ENCODE measurements at regions not wholly inside any gene's neighbourhood (a gene's known extent, or its start where the extent isn't known, plus 50 kb on each side); places are given as distances from the start of the nearest gene placed in this dataset.

GRCh38 chr2:158002079-158002478 lies 99.6 kb upstream of the UPP2 start:
- no peak for DNase-seq (ENCODE audit: low spot score)
- TF ChIP-seq CTCF (IDR thresholded peaks at IDR 0.05; ENCODE audit: poor library complexity, severe bottlenecking), result no peak
- no peaks in the 10 kb centered on the region for H3K36me3 ChIP-seq (ENCODE audit: low read depth)
- no peak overlapping the region for H3K27ac ChIP-seq (ENCODE audit: poor library complexity, severe bottlenecking)
- no peak for ATAC-seq (ENCODE audit: low read depth)
- no peaks in the 10 kb centered on the region for H3K27me3 ChIP-seq (ENCODE audit: insufficient read depth, poor library complexity, severe bottlenecking)
- no peaks in the 10 kb centered on the region for H3K4me1 ChIP-seq (ENCODE audit: insufficient read depth, poor library complexity, severe bottlenecking)
- no peak overlapping the region for H3K4me3 ChIP-seq (ENCODE audit: severe bottlenecking)
- no peaks in the 10 kb centered on the region for H3K9me3 ChIP-seq (ENCODE audit: severe bottlenecking)

GRCh38 chr2:157996799-157997198 lies 104.9 kb upstream of the UPP2 start:
- no peak for TF ChIP-seq CTCF (IDR thresholded peaks at IDR 0.05; ENCODE audit: poor library complexity, severe bottlenecking)

GRCh38 chr2:157995117-157995516 lies 106.6 kb upstream of the UPP2 start:
- DNase-seq (ENCODE audit: low spot score), result no peak
- Histone ChIP-seq H3K27me3 (ENCODE audit: insufficient read depth, poor library complexity, severe bottlenecking) (no peaks in the 10 kb centered on the region), H3K9me3 (ENCODE audit: severe bottlenecking) (no peaks in the 10 kb centered on the region), H3K27ac (ENCODE audit: poor library complexity, severe bottlenecking) (no peak overlapping the region), H3K4me3 (ENCODE audit: severe bottlenecking) (no peak overlapping the region), H3K4me1 (ENCODE audit: insufficient read depth, poor library complexity, severe bottlenecking) (no peaks in the 10 kb centered on the region), H3K36me3 (ENCODE audit: low read depth) (no peaks in the 10 kb centered on the region)
- ATAC-seq (ENCODE audit: low read depth), result no peak
- no peak for TF ChIP-seq CTCF (IDR thresholded peaks at IDR 0.05; ENCODE audit: poor library complexity, severe bottlenecking)

More at GRCh38 chr2:157996799-157997198, 104.9 kb upstream of the UPP2 start:
- no peaks in the 10 kb centered on the region for H3K27me3 ChIP-seq (ENCODE audit: insufficient read depth, poor library complexity, severe bottlenecking)
- H3K27ac ChIP-seq (ENCODE audit: poor library complexity, severe bottlenecking), result no peak overlapping the region
- H3K9me3 ChIP-seq (ENCODE audit: severe bottlenecking), result no peaks in the 10 kb centered on the region
- H3K4me1 ChIP-seq (ENCODE audit: insufficient read depth, poor library complexity, severe bottlenecking), result no peaks in the 10 kb centered on the region
- no peak overlapping the region for H3K4me3 ChIP-seq (ENCODE audit: severe bottlenecking)
- ATAC-seq (ENCODE audit: low read depth) (no peak), DNase-seq (ENCODE audit: low spot score) (no peak)
- H3K36me3 ChIP-seq (ENCODE audit: low read depth), result no peaks in the 10 kb centered on the region

- no peak for TF ChIP-seq CTCF (IDR thresholded peaks at IDR 0.05; ENCODE audit: poor library complexity, severe bottlenecking)
- Histone ChIP-seq H3K27ac (ENCODE audit: poor library complexity, severe bottlenecking) (no peak overlapping the region), H3K4me1 (ENCODE audit: insufficient read depth, poor library complexity, severe bottlenecking) (no peaks in the 10 kb centered on the region), H3K9me3 (ENCODE audit: severe bottlenecking) (no peaks in the 10 kb centered on the region), H3K36me3 (ENCODE audit: low read depth) (no peaks in the 10 kb centered on the region), H3K27me3 (ENCODE audit: insufficient read depth, poor library complexity, severe bottlenecking) (no peaks in the 10 kb centered on the region), H3K4me3 (ENCODE audit: severe bottlenecking) (no peak overlapping the region)
- ATAC-seq (ENCODE audit: low read depth), result no peak
- DNase-seq (ENCODE audit: low spot score), result no peak
Observed at GRCh38 chr2:157991932-157992331, 109.7 kb upstream of the UPP2 start.

GRCh38 chr2:157990173-157990572 lies 111.5 kb upstream of the UPP2 start:
- no peaks in the 10 kb centered on the region for H3K4me1 ChIP-seq (ENCODE audit: insufficient read depth, poor library complexity, severe bottlenecking)
- no peaks in the 10 kb centered on the region for H3K27me3 ChIP-seq (ENCODE audit: insufficient read depth, poor library complexity, severe bottlenecking)
- H3K36me3 ChIP-seq (ENCODE audit: low read depth), result no peaks in the 10 kb centered on the region
- no peak for ATAC-seq (ENCODE audit: low read depth)
- H3K27ac ChIP-seq (ENCODE audit: poor library complexity, severe bottlenecking), result no peak overlapping the region
- H3K9me3 ChIP-seq (ENCODE audit: severe bottlenecking), result no peaks in the 10 kb centered on the region
- no peak overlapping the region for H3K4me3 ChIP-seq (ENCODE audit: severe bottlenecking)
- no peak for DNase-seq (ENCODE audit: low spot score)
- no peak for TF ChIP-seq CTCF (IDR thresholded peaks at IDR 0.05; ENCODE audit: poor library complexity, severe bottlenecking)
